SK-N-SH treated with all-trans-retinoic acid at 6 μM for 48 hours (cell line): ENCODE measurements at regions not wholly inside any gene's neighbourhood (a gene's known extent, or its start where the extent isn't known, plus 50 kb on each side); places are given as distances from the start of the nearest gene placed in this dataset.

ENCODE experiments used
- BACH2 ChIP-seq: fragments of 250-450 bp; sonication (Bioruptor Pico); IDR thresholded peaks from 2 replicates; pipeline ENCODE4 v1.9.0; 2021; ENCODE audit warnings: mild to moderate bottlenecking, borderline replicate concordance
- CSDC2 ChIP-seq: fragments of 250-450 bp; sonication (Bioruptor Pico); IDR thresholded peaks from 2 replicates; pipeline ENCODE4 v1.5.0; 2020; ENCODE audit warnings: mild to moderate bottlenecking, moderate library complexity
- GLIS3 ChIP-seq: fragments of 250-450 bp; sonication (Bioruptor Pico); IDR thresholded peaks from 2 replicates; pipeline ENCODE4 v1.5.0; 2020; ENCODE audit warnings: mild to moderate bottlenecking, moderate library complexity
- RARB ChIP-seq: fragments of 250-450 bp; sonication (Bioruptor Pico); IDR thresholded peaks from 2 replicates; pipeline ENCODE4 v1.8.0; 2021; ENCODE audit warnings: mild to moderate bottlenecking, moderate library complexity
- ZFP3 ChIP-seq: fragments of 250-450 bp; sonication (Bioruptor Pico); IDR thresholded peaks from 2 replicates; pipeline ENCODE4 v1.5.0; 2020; ENCODE audit warnings: mild to moderate bottlenecking, moderate library complexity
- ZNF565 ChIP-seq: fragments of 450-650 bp; formaldehyde crosslinking; conservative IDR thresholded peaks from 2 replicates; pipeline ENCODE4 v1.5.0; 2020; ENCODE audit warnings: low read depth, mild to moderate bottlenecking, moderate library complexity
- ZNF8 ChIP-seq: fragments of 450-650 bp; formaldehyde crosslinking; IDR thresholded peaks from 2 replicates; pipeline ENCODE4 v1.5.0; 2020; ENCODE audit warnings: mild to moderate bottlenecking, moderate library complexity
- TF ChIP-seq, protein P1 (sequence below): fragments of 250-450 bp; sonication (Bioruptor Pico); IDR thresholded peaks from 2 replicates; pipeline ENCODE4 v1.8.0; 2020; ENCODE audit warnings: mild to moderate bottlenecking, moderate library complexity, borderline replicate concordance
- TF ChIP-seq, protein P2 (sequence below): fragments of 250-450 bp; sonication (Bioruptor Pico); IDR thresholded peaks from 2 replicates; pipeline ENCODE4 v1.5.1; 2020; ENCODE audit warnings: low read depth, mild to moderate bottlenecking, moderate library complexity
- TF ChIP-seq, protein P3 (sequence below): fragments of 250-450 bp; sonication (Bioruptor Pico); IDR thresholded peaks from 2 replicates; pipeline ENCODE4 v1.8.0; 2021; ENCODE audit warnings: low read depth, mild to moderate bottlenecking, moderate library complexity, borderline replicate concordance
- TF ChIP-seq, protein P4 (sequence below): fragments of 250-450 bp; sonication (Bioruptor Pico); IDR thresholded peaks from 2 replicates; pipeline ENCODE4 v1.5.0; 2020; ENCODE audit warnings: mild to moderate bottlenecking, moderate library complexity

DNA sequence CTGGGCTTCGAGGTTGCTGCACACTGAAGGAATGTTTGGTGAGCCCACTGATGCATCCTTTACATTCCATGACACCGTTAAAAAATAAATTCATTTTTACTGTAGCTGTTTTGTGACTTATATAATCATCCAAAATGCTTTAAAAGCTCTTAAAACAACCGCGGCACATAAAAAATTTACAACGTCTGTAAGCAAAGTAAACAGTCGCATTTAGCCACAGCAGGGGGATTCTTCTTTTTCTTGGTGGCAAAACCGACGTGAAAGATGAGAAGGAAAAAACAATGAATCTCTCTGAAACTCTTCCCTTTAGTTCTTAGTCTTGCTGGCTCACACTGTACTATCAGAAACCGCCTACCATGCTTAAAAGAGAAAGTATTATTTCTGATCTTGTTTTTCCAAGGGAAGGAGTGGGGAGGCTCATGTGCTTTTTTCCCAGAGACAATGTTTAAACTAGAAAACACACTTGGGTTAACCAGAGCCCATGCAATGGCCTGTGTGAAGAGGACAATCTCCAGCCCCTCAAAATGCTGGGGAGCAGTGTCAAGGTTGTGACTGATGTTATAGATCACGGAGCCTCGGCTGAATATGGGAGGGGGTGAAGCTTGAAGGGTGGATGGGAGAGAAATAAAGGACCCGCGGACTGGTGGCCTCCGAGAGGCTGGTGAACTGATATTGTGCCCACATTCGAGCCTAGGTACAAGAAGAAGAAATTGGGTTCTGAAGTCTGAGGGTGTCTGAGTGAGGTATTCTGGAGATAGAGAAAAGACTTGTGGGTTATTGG, 91.1 kb downstream of the IRF8 start:
- TF ChIP-seq ZFP3 (CRISPR knock-in tag): no peak
- TF ChIP-seq, protein P1, sequence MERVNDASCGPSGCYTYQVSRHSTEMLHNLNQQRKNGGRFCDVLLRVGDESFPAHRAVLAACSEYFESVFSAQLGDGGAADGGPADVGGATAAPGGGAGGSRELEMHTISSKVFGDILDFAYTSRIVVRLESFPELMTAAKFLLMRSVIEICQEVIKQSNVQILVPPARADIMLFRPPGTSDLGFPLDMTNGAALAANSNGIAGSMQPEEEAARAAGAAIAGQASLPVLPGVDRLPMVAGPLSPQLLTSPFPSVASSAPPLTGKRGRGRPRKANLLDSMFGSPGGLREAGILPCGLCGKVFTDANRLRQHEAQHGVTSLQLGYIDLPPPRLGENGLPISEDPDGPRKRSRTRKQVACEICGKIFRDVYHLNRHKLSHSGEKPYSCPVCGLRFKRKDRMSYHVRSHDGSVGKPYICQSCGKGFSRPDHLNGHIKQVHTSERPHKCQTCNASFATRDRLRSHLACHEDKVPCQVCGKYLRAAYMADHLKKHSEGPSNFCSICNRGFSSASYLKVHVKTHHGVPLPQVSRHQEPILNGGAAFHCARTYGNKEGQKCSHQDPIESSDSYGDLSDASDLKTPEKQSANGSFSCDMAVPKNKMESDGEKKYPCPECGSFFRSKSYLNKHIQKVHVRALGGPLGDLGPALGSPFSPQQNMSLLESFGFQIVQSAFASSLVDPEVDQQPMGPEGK (CRISPR knock-in tag): no peak
- TF ChIP-seq BACH2 (CRISPR knock-in tag): no peak
- no peak for TF ChIP-seq ZNF8 (CRISPR knock-in tag)
- TF ChIP-seq, protein P2, sequence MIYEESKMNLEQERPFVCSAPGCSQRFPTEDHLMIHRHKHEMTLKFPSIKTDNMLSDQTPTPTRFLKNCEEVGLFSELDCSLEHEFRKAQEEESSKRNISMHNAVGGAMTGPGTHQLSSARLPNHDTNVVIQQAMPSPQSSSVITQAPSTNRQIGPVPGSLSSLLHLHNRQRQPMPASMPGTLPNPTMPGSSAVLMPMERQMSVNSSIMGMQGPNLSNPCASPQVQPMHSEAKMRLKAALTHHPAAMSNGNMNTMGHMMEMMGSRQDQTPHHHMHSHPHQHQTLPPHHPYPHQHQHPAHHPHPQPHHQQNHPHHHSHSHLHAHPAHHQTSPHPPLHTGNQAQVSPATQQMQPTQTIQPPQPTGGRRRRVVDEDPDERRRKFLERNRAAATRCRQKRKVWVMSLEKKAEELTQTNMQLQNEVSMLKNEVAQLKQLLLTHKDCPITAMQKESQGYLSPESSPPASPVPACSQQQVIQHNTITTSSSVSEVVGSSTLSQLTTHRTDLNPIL: no peak
- TF ChIP-seq, protein P3, sequence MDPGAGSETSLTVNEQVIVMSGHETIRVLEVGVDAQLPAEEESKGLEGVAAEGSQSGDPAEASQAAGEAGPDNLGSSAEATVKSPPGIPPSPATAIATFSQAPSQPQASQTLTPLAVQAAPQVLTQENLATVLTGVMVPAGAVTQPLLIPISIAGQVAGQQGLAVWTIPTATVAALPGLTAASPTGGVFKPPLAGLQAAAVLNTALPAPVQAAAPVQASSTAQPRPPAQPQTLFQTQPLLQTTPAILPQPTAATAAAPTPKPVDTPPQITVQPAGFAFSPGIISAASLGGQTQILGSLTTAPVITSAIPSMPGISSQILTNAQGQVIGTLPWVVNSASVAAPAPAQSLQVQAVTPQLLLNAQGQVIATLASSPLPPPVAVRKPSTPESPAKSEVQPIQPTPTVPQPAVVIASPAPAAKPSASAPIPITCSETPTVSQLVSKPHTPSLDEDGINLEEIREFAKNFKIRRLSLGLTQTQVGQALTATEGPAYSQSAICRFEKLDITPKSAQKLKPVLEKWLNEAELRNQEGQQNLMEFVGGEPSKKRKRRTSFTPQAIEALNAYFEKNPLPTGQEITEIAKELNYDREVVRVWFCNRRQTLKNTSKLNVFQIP (CRISPR knock-in tag): no peak
- no peak for TF ChIP-seq ZNF565 (CRISPR knock-in tag)
- TF ChIP-seq CSDC2 (CRISPR knock-in tag): no peak
- no peak for TF ChIP-seq GLIS3
- TF ChIP-seq, protein P4, sequence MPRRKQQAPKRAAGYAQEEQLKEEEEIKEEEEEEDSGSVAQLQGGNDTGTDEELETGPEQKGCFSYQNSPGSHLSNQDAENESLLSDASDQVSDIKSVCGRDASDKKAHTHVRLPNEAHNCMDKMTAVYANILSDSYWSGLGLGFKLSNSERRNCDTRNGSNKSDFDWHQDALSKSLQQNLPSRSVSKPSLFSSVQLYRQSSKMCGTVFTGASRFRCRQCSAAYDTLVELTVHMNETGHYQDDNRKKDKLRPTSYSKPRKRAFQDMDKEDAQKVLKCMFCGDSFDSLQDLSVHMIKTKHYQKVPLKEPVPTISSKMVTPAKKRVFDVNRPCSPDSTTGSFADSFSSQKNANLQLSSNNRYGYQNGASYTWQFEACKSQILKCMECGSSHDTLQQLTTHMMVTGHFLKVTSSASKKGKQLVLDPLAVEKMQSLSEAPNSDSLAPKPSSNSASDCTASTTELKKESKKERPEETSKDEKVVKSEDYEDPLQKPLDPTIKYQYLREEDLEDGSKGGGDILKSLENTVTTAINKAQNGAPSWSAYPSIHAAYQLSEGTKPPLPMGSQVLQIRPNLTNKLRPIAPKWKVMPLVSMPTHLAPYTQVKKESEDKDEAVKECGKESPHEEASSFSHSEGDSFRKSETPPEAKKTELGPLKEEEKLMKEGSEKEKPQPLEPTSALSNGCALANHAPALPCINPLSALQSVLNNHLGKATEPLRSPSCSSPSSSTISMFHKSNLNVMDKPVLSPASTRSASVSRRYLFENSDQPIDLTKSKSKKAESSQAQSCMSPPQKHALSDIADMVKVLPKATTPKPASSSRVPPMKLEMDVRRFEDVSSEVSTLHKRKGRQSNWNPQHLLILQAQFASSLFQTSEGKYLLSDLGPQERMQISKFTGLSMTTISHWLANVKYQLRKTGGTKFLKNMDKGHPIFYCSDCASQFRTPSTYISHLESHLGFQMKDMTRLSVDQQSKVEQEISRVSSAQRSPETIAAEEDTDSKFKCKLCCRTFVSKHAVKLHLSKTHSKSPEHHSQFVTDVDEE (CRISPR knock-in tag): no peak
- TF ChIP-seq RARB (CRISPR knock-in tag): no peak
